HL-60 (cell line): ENCODE measurements at regions not wholly inside any gene's neighbourhood (a gene's known extent, or its start where the extent isn't known, plus 50 kb on each side); places are given as distances from the start of the nearest gene placed in this dataset.

Experiments
- TF ChIP-seq, protein P1 (sequence below): IDR thresholded peaks from one replicate; pipeline ENCODE4 v1.5.1; 2011; ENCODE audit warnings: low read length, control low read depth, inconsistent platforms; ENCODE audit not compliant: insufficient read depth
- TF ChIP-seq, protein P2 (sequence below): IDR thresholded peaks from 2 replicates; pipeline ENCODE4 v1.6.1; 2012; ENCODE audit warnings: low read depth; ENCODE audit not compliant: insufficient replicate concordance

DNA sequence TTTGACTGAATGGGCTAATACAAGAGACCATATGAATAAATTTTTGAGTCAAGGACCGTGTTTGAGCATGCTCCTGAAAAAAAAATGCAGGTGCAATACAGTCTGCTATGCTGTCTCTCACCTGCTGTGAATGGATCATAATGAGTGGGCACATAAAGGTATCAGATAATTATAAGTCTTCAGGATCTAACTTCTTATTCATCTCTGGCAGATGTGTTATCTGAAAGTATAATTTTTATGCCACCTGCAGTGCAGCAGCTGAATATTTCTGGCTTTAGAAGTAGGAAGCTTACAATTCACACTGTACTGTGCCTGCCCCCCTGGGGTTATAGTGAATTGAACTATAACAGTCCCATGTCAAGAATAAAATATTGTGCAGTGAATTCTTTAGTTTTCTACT is 333.3 kb downstream of the MRPL39 start:
- TF ChIP-seq, protein P1, sequence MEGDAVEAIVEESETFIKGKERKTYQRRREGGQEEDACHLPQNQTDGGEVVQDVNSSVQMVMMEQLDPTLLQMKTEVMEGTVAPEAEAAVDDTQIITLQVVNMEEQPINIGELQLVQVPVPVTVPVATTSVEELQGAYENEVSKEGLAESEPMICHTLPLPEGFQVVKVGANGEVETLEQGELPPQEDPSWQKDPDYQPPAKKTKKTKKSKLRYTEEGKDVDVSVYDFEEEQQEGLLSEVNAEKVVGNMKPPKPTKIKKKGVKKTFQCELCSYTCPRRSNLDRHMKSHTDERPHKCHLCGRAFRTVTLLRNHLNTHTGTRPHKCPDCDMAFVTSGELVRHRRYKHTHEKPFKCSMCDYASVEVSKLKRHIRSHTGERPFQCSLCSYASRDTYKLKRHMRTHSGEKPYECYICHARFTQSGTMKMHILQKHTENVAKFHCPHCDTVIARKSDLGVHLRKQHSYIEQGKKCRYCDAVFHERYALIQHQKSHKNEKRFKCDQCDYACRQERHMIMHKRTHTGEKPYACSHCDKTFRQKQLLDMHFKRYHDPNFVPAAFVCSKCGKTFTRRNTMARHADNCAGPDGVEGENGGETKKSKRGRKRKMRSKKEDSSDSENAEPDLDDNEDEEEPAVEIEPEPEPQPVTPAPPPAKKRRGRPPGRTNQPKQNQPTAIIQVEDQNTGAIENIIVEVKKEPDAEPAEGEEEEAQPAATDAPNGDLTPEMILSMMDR: no peak
- TF ChIP-seq, protein P2, sequence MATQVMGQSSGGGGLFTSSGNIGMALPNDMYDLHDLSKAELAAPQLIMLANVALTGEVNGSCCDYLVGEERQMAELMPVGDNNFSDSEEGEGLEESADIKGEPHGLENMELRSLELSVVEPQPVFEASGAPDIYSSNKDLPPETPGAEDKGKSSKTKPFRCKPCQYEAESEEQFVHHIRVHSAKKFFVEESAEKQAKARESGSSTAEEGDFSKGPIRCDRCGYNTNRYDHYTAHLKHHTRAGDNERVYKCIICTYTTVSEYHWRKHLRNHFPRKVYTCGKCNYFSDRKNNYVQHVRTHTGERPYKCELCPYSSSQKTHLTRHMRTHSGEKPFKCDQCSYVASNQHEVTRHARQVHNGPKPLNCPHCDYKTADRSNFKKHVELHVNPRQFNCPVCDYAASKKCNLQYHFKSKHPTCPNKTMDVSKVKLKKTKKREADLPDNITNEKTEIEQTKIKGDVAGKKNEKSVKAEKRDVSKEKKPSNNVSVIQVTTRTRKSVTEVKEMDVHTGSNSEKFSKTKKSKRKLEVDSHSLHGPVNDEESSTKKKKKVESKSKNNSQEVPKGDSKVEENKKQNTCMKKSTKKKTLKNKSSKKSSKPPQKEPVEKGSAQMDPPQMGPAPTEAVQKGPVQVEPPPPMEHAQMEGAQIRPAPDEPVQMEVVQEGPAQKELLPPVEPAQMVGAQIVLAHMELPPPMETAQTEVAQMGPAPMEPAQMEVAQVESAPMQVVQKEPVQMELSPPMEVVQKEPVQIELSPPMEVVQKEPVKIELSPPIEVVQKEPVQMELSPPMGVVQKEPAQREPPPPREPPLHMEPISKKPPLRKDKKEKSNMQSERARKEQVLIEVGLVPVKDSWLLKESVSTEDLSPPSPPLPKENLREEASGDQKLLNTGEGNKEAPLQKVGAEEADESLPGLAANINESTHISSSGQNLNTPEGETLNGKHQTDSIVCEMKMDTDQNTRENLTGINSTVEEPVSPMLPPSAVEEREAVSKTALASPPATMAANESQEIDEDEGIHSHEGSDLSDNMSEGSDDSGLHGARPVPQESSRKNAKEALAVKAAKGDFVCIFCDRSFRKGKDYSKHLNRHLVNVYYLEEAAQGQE: no peak
